ENCODE measurements at regions not wholly inside any gene's neighbourhood (a gene's known extent, or its start where the extent isn't known, plus 50 kb on each side); places are given as distances from the start of the nearest gene placed in this dataset.
"Not testable (repeated sequence)": the region's sequence is repeated elsewhere in the genome, so short reads cannot be mapped to it uniquely, and the experiment has no call there.

GRCh38 chr18:43827311-43827710 lies 550.0 kb upstream of the SYT4 start:
- DNase-seq = no peak

GRCh38 chr18:43830303-43830702 lies 553.0 kb upstream of the SYT4 start:
- no peak for DNase-seq

- no peak for DNase-seq
Measured at GRCh38 chr18:43830947-43831346, 553.7 kb upstream of the SYT4 start.

GRCh38 chr18:43846299-43846698 lies 569.0 kb upstream of the SYT4 start:
- no peak for DNase-seq

GRCh38 chr18:43847164-43848091 lies 570.1 kb upstream of the SYT4 start:
- DNase-seq = no peak

- not testable (repeated sequence) for DNase-seq
Measured at GRCh38 chr18:43849831-43850230, 572.5 kb upstream of the SYT4 start.

- no peak for DNase-seq
Measured at GRCh38 chr18:43855376-43855775, 578.1 kb upstream of the SYT4 start.

- DNase-seq = no peak
Measured at GRCh38 chr18:43863180-43863579, 585.9 kb upstream of the SYT4 start.

- DNase-seq = no peak
Measured at GRCh38 chr18:43866696-43867095, 589.4 kb upstream of the SYT4 start.

GRCh38 chr18:43868497-43868995 lies 591.3 kb upstream of the SYT4 start:
- no peak for DNase-seq

- no peak for DNase-seq
Measured at GRCh38 chr18:43869451-43870008, 592.2 kb upstream of the SYT4 start.

- no peak for DNase-seq
Measured at GRCh38 chr18:43870626-43871025, 593.3 kb upstream of the SYT4 start.

GRCh38 chr18:43875511-43875910 lies 598.2 kb upstream of the SYT4 start:
- no peak for DNase-seq

- DNase-seq = no peak
Measured at GRCh38 chr18:43876286-43876685, 599.0 kb upstream of the SYT4 start.

- no peak for DNase-seq
Measured at GRCh38 chr18:43876748-43877147, 599.5 kb upstream of the SYT4 start.

GRCh38 chr18:43877616-43878321 lies 600.5 kb upstream of the SYT4 start:
- no peak for DNase-seq

GRCh38 chr18:43879415-43879814 lies 602.1 kb upstream of the SYT4 start:
- no peak for DNase-seq

- no peak for DNase-seq
Measured at GRCh38 chr18:43882358-43883055, 605.2 kb upstream of the SYT4 start.

GRCh38 chr18:43883886-43884285 lies 606.6 kb upstream of the SYT4 start:
- DNase-seq = no peak

GRCh38 chr18:43886341-43886740 lies 609.1 kb upstream of the SYT4 start:
- DNase-seq = no peak

- DNase-seq = no peak
Measured at GRCh38 chr18:43887491-43887890, 610.2 kb upstream of the SYT4 start.

GRCh38 chr18:43888598-43888997 lies 611.3 kb upstream of the SYT4 start:
- no peak for DNase-seq

Measured in CD4-positive, alpha-beta T cell treated with Interferon alpha-2 for 1 hour (primary cell).